Neural progenitor cell (in vitro differentiated cells): ENCODE measurements at regions not wholly inside any gene's neighbourhood (a gene's known extent, or its start where the extent isn't known, plus 50 kb on each side); places are given as distances from the start of the nearest gene placed in this dataset.

ENCODE experiments used
- DNase-seq: peaks from one replicate; pipeline ENCODE4 v3.0.0-alpha.2; 2016; ENCODE audit warnings: low spot score
- H2AFZ ChIP-seq: fragments of 200-600 bp; sonication (generic); replicated peaks from 2 replicates; pipeline ENCODE4 v1.6.1; 2016; ENCODE audit warnings: antibody characterized with exemption
- H3F3A ChIP-seq: fragments of 200-600 bp; sonication (generic); 2 replicates; pipeline ENCODE4 v1.6.1; 2016; ENCODE audit warnings: antibody characterized with exemption, low read depth
- H3K27ac ChIP-seq: fragments of 200-600 bp; sonication (generic); 2 replicates; pipeline ENCODE4 v1.5.1; 2016; ENCODE audit warnings: mild to moderate bottlenecking
- H3K27me3 ChIP-seq: fragments of 200-600 bp; sonication (generic); 2 replicates; pipeline ENCODE4 v1.6.1; 2016; ENCODE audit warnings: mild to moderate bottlenecking, moderate library complexity
- H3K36me3 ChIP-seq: fragments of 200-600 bp; sonication (generic); 2 replicates; pipeline ENCODE4 v1.5.1; 2016
- H3K4me1 ChIP-seq: fragments of 200-600 bp; sonication (generic); 2 replicates; pipeline ENCODE4 v1.6.1; 2016; ENCODE audit warnings: mixed run types
- H3K4me2 ChIP-seq: fragments of 200-600 bp; sonication (generic); 2 replicates; pipeline ENCODE4 v1.6.1; 2016
- H3K4me3 ChIP-seq: fragments of 200-600 bp; sonication (generic); 2 replicates; pipeline ENCODE4 v1.5.1; 2016
- H3K79me2 ChIP-seq: fragments of 200-600 bp; sonication (generic); 2 replicates; pipeline ENCODE4 v1.6.1; 2016; ENCODE audit warnings: low read depth
- H3K9ac ChIP-seq: fragments of 200-600 bp; sonication (generic); 2 replicates; pipeline ENCODE4 v1.6.1; 2016
- H3K9me3 ChIP-seq: fragments of 200-600 bp; sonication (generic); 2 replicates; pipeline ENCODE4 v1.5.1; 2016; ENCODE audit warnings: low read depth
- H4K20me1 ChIP-seq: fragments of 200-600 bp; sonication (generic); 2 replicates; pipeline ENCODE4 v1.6.1; 2016; ENCODE audit warnings: low read depth
- H3K27ac Mint-ChIP-seq: 3 replicates; pipeline ENCODE4 v1.8.0; 2021; ENCODE audit warnings: mixed read lengths
- H3K27me3 Mint-ChIP-seq: 2 replicates; pipeline ENCODE4 v1.8.0; 2022; ENCODE audit warnings: low read depth, mild to moderate bottlenecking, inconsistent platforms, moderate library complexity, mixed read lengths; ENCODE audit not compliant: insufficient read depth
- H3K36me3 Mint-ChIP-seq: 3 replicates; pipeline ENCODE4 v1.8.0; 2021; ENCODE audit warnings: mixed read lengths
- H3K4me1 Mint-ChIP-seq: 3 replicates; pipeline ENCODE4 v1.8.0; 2021; ENCODE audit warnings: mixed read lengths
- H3K4me3 Mint-ChIP-seq: 3 replicates; pipeline ENCODE4 v1.8.0; 2021; ENCODE audit warnings: mild to moderate bottlenecking, moderate library complexity, mixed read lengths
- H3K9me3 Mint-ChIP-seq: 3 replicates; pipeline ENCODE4 v1.8.0; 2020; ENCODE audit warnings: mixed read lengths
- CTCF ChIP-seq: fragments of 200-600 bp; sonication (generic); IDR thresholded peaks from 2 replicates; pipeline ENCODE4 v1.5.1; 2017; ENCODE audit warnings: antibody characterized with exemption, mild to moderate bottlenecking
- EZH2 ChIP-seq: fragments of 200-600 bp; sonication (generic); IDR thresholded peaks from 2 replicates; pipeline ENCODE4 v1.6.1; 2017; ENCODE audit warnings: antibody characterized with exemption, mild to moderate bottlenecking, moderate library complexity
- EZH2phosphoT487 ChIP-seq: fragments of 200-600 bp; sonication (generic); IDR thresholded peaks from 2 replicates; pipeline ENCODE4 v1.6.1; 2017; ENCODE audit warnings: antibody characterized with exemption

- H3K4me3 ChIP-seq, result no peak overlapping the region
- no peaks in the 10 kb centered on the region for H3K36me3 ChIP-seq
- no peak overlapping the region for H3K27ac Mint-ChIP-seq
- H3K27me3 ChIP-seq, result no peaks in the 10 kb centered on the region
- H3K79me2 ChIP-seq, result no peaks in the 10 kb centered on the region
- H3K27ac ChIP-seq, result no peak overlapping the region
- H2AFZ ChIP-seq, result no peak overlapping the region
- no peak overlapping the region for H3K4me2 ChIP-seq
- no peaks in the 10 kb centered on the region for H3K4me1 ChIP-seq
- TF ChIP-seq CTCF (no peak), EZH2 (no peak), EZH2phosphoT487 (no peak)
- H3K36me3 Mint-ChIP-seq, result no peaks in the 10 kb centered on the region
- DNase-seq, result no peak
- no peaks in the 10 kb centered on the region for H4K20me1 ChIP-seq
- peaks cover 3% of the 10 kb centered on the region for H3K27me3 Mint-ChIP-seq
- H3K9me3 Mint-ChIP-seq, result peaks cover 2% of the 10 kb centered on the region
- peaks cover 9% of the 10 kb centered on the region for H3K4me1 Mint-ChIP-seq
- no peak overlapping the region for H3K9ac ChIP-seq
- no peak overlapping the region for H3K4me3 Mint-ChIP-seq
- H3K9me3 ChIP-seq, result no peaks in the 10 kb centered on the region
- H3F3A ChIP-seq, result no peaks in the 10 kb centered on the region
These were observed 321.5 kb upstream of the ZNF32 start for GRCh38 chr10:43970018-43970698.

- H3K4me3 Mint-ChIP-seq, result no peak overlapping the region
- H3K4me1 ChIP-seq, result no peaks in the 10 kb centered on the region
- no peak overlapping the region for H3K27ac ChIP-seq
- peaks cover 9% of the 10 kb centered on the region for H3K4me1 Mint-ChIP-seq
- peaks cover 4% of the 10 kb centered on the region for H3K27me3 Mint-ChIP-seq
- H3K4me2 ChIP-seq, result no peak overlapping the region
- no peak overlapping the region for H3K9ac ChIP-seq
- DNase-seq, result no peak
- H3K9me3 ChIP-seq, result no peaks in the 10 kb centered on the region
- no peak overlapping the region for H2AFZ ChIP-seq
- no peaks in the 10 kb centered on the region for H3K36me3 ChIP-seq
- no peaks in the 10 kb centered on the region for H4K20me1 ChIP-seq
- no peak overlapping the region for H3K27ac Mint-ChIP-seq
- H3K79me2 ChIP-seq, result no peaks in the 10 kb centered on the region
- TF ChIP-seq EZH2phosphoT487 (no peak), CTCF (no peak), EZH2 (no peak)
- no peaks in the 10 kb centered on the region for H3K27me3 ChIP-seq
- H3F3A ChIP-seq, result no peaks in the 10 kb centered on the region
- no peak overlapping the region for H3K4me3 ChIP-seq
- H3K36me3 Mint-ChIP-seq, result no peaks in the 10 kb centered on the region
- H3K9me3 Mint-ChIP-seq, result peaks cover 2% of the 10 kb centered on the region
These were observed 320.8 kb upstream of the ZNF32 start for GRCh38 chr10:43969506-43969905.

GRCh38 chr10:43968961-43969360 lies 320.3 kb upstream of the ZNF32 start:
- Mint-ChIP-seq H3K27me3 (peaks cover 4% of the 10 kb centered on the region), H3K4me1 (peaks cover 9% of the 10 kb centered on the region), H3K4me3 (no peak overlapping the region), H3K27ac (no peak overlapping the region), H3K9me3 (peaks cover 2% of the 10 kb centered on the region), H3K36me3 (no peaks in the 10 kb centered on the region)
- Histone ChIP-seq H3K4me3 (no peak overlapping the region), H3K27ac (no peak overlapping the region), H2AFZ (no peak overlapping the region), H3K9me3 (no peaks in the 10 kb centered on the region), H3K4me2 (no peak overlapping the region), H3K36me3 (no peaks in the 10 kb centered on the region), H3K4me1 (no peaks in the 10 kb centered on the region), H3K79me2 (no peaks in the 10 kb centered on the region), H3F3A (no peaks in the 10 kb centered on the region), H4K20me1 (no peaks in the 10 kb centered on the region), H3K27me3 (no peaks in the 10 kb centered on the region), H3K9ac (no peak overlapping the region)
- no peak for TF ChIP-seq CTCF
- DNase-seq, result no peak
